HG03354 (cell line): ENCODE measurements at regions not wholly inside any gene's neighbourhood (a gene's known extent, or its start where the extent isn't known, plus 50 kb on each side); places are given as distances from the start of the nearest gene placed in this dataset.
A peak's percentile ranks its signal among the peaks of the same experiment; 100 is the strongest.

Source experiments
- ATAC-seq: cut with Tn5 transposase; IDR thresholded peaks from one replicate; pipeline ENCODE4 v1.9.1; 2021; ENCODE audit warnings: mild to moderate bottlenecking; ENCODE audit not compliant: unreplicated experiment, poor library complexity, severe bottlenecking

- no peak for ATAC-seq
These were observed 113.1 kb upstream of the RUNX3 start for GRCh38 chr1:25043228-25043580.

- no peak for ATAC-seq
These were observed 112.5 kb upstream of the RUNX3 start for GRCh38 chr1:25042331-25043227.

- no peak for ATAC-seq
These were observed 111.8 kb upstream of the RUNX3 start for GRCh38 chr1:25041916-25042315.

GRCh38 chr1:25040122-25040685 is 110.1 kb upstream of the RUNX3 start:
- ATAC-seq: no peak

- no peak for ATAC-seq
These were observed 109.2 kb upstream of the RUNX3 start for GRCh38 chr1:25039229-25039628.

- no peak for ATAC-seq
These were observed 108.6 kb upstream of the RUNX3 start for GRCh38 chr1:25038699-25039098.

GRCh38 chr1:25037174-25038074 is 107.3 kb upstream of the RUNX3 start:
- ATAC-seq: no peak

- ATAC-seq: no peak
These were observed 106.1 kb upstream of the RUNX3 start for GRCh38 chr1:25036117-25036546.

- ATAC-seq: no peak
These were observed 105.5 kb upstream of the RUNX3 start for GRCh38 chr1:25035523-25036116.

GRCh38 chr1:25034736-25035522 is 104.9 kb upstream of the RUNX3 start:
- no peak for ATAC-seq

- no peak for ATAC-seq
These were observed 104.0 kb upstream of the RUNX3 start for GRCh38 chr1:25033828-25034705.

GRCh38 chr1:25033030-25033827 is 103.2 kb upstream of the RUNX3 start:
- ATAC-seq: no peak

GRCh38 chr1:25031966-25032667 is 102.0 kb upstream of the RUNX3 start:
- peak; percentile 52 for ATAC-seq

GRCh38 chr1:25031601-25031965 is 101.5 kb upstream of the RUNX3 start:
- peak; percentile 19 for ATAC-seq

- ATAC-seq: peak; percentile 59
These were observed 100.9 kb upstream of the RUNX3 start for GRCh38 chr1:25030674-25031589.

GRCh38 chr1:25030012-25030411 is 99.9 kb upstream of the RUNX3 start:
- ATAC-seq: no peak
